ENCODE measurements at regions not wholly inside any gene's neighbourhood (a gene's known extent, or its start where the extent isn't known, plus 50 kb on each side); places are given as distances from the start of the nearest gene placed in this dataset.

DNA sequence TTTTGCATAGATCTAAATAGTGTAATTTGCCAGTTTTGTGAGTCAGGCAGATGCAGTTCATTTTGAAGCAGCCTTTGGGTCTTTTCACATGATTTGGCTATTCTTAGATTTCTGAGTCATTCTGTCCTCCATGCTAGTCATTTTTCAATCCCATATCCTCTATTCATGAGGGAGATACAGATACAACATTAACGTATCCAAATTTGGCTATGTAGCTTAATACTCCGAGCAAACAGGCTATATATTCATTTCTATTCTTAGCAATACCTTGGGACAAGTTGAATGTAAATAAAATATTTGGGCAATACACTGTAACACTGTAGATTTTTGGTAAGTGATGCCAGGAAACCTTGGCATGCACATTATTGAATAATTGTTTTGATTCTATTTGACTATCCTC is 270.7 kb upstream of the PDE3A start:
- TF ChIP-seq, protein P1, sequence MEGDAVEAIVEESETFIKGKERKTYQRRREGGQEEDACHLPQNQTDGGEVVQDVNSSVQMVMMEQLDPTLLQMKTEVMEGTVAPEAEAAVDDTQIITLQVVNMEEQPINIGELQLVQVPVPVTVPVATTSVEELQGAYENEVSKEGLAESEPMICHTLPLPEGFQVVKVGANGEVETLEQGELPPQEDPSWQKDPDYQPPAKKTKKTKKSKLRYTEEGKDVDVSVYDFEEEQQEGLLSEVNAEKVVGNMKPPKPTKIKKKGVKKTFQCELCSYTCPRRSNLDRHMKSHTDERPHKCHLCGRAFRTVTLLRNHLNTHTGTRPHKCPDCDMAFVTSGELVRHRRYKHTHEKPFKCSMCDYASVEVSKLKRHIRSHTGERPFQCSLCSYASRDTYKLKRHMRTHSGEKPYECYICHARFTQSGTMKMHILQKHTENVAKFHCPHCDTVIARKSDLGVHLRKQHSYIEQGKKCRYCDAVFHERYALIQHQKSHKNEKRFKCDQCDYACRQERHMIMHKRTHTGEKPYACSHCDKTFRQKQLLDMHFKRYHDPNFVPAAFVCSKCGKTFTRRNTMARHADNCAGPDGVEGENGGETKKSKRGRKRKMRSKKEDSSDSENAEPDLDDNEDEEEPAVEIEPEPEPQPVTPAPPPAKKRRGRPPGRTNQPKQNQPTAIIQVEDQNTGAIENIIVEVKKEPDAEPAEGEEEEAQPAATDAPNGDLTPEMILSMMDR (conservative IDR thresholded peaks at IDR 0.05; ENCODE audit: low read length): no peak
- no peak for TF ChIP-seq EZH2phosphoT487 (IDR thresholded peaks at IDR 0.05; ENCODE audit: borderline replicate concordance, low read depth, low read length)
